OCI-LY3 (cell line): ENCODE measurements at regions not wholly inside any gene's neighbourhood (a gene's known extent, or its start where the extent isn't known, plus 50 kb on each side); places are given as distances from the start of the nearest gene placed in this dataset.
A peak's percentile ranks its signal among the peaks of the same experiment; 100 is the strongest.

Experiments
- H2AFZ ChIP-seq: fragments of 200-600, 300-600 bp; shearing (Covaris generic); 2 replicates; pipeline ENCODE4 v1.6.0; 2014; ENCODE audit warnings: antibody characterized with exemption, low read depth, low read length
- H3K27ac ChIP-seq: fragments of 200-600, 300-600 bp; sonication (generic); 2 replicates; pipeline ENCODE4 v1.5.1; 2014; ENCODE audit warnings: mild to moderate bottlenecking, low read length, moderate library complexity, mixed read lengths
- H3K27me3 ChIP-seq: fragments of 200-600, 300-600 bp; sonication (generic); 2 replicates; pipeline ENCODE4 v1.6.1; 2014; ENCODE audit warnings: low read depth, low read length, mixed read lengths
- H3K36me3 ChIP-seq: fragments of 200-600, 300-600 bp; sonication (generic); replicated peaks from 2 replicates; pipeline ENCODE3; 2014; ENCODE audit warnings: low read depth, low read length, mixed read lengths
- H3K4me1 ChIP-seq: fragments of 300-600, 200-600 bp; sonication (generic); 2 replicates; pipeline ENCODE4 v1.6.1; 2014; ENCODE audit warnings: low read length, mixed read lengths
- H3K4me2 ChIP-seq: fragments of 200-600, 300-600 bp; sonication (generic); 2 replicates; pipeline ENCODE4 v1.6.1; 2014; ENCODE audit warnings: low read length, mixed read lengths
- H3K4me3 ChIP-seq: fragments of 300-600, 200-600 bp; sonication (generic); 2 replicates; pipeline ENCODE4 v1.5.1; 2014; ENCODE audit warnings: antibody characterized with exemption, mild to moderate bottlenecking, low read length, moderate library complexity
- H3K79me2 ChIP-seq: fragments of 300-600, 200-600 bp; shearing (Covaris generic); 2 replicates; pipeline ENCODE4 v1.6.1; 2014; ENCODE audit warnings: mild to moderate bottlenecking, low read length, mixed read lengths
- H3K9ac ChIP-seq: fragments of 300-600, 200-600 bp; shearing (Covaris generic); 2 replicates; pipeline ENCODE4 v1.6.0; 2014; ENCODE audit warnings: mild to moderate bottlenecking, low read length, moderate library complexity
- H3K9me3 ChIP-seq: fragments of 200-600, 300-600 bp; shearing (Covaris generic); 2 replicates; pipeline ENCODE4 v1.6.1; 2014; ENCODE audit warnings: low read length, mixed read lengths; ENCODE audit not compliant: insufficient read depth
- H4K20me1 ChIP-seq: fragments of 200-600, 300-600 bp; sonication (generic); 2 replicates; pipeline ENCODE4 v1.6.1; 2016; ENCODE audit warnings: low read length, mixed read lengths; ENCODE audit not compliant: insufficient read depth
- CTCF ChIP-seq: fragments of 200-600, 300-600 bp; sonication (generic); IDR thresholded peaks from 2 replicates; pipeline ENCODE4 v1.5.1; 2014; ENCODE audit warnings: antibody characterized with exemption, low read length, low read depth
- EZH2phosphoT487 ChIP-seq: fragments of 200-600 bp; shearing (Covaris generic); IDR thresholded peaks from 2 replicates; pipeline ENCODE4 v1.6.1; 2018; ENCODE audit warnings: antibody characterized with exemption, mixed run types, low read depth

- Histone ChIP-seq H2AFZ (no peak overlapping the region), H3K27me3 (0 out of 2 replicates have a peak, but pooled peaks cover 4% of the 10 kb centered on the region), H3K9ac (no peak overlapping the region), H3K4me3 (no peak overlapping the region), H3K79me2 (no peaks in the 10 kb centered on the region), H3K36me3 (no peaks in the 10 kb centered on the region), H3K4me2 (no peak overlapping the region), H3K27ac (no peak overlapping the region), H3K4me1 (no peaks in the 10 kb centered on the region), H4K20me1 (no peaks in the 10 kb centered on the region), H3K9me3 (no peaks in the 10 kb centered on the region)
- TF ChIP-seq EZH2phosphoT487, result no peak
- no peak for TF ChIP-seq CTCF
Observed at GRCh38 chr2:66059332-66059731, 375.6 kb upstream of the MEIS1 start.

- H4K20me1 ChIP-seq, result no peaks in the 10 kb centered on the region
- H2AFZ ChIP-seq, result no peak overlapping the region
- H3K4me2 ChIP-seq, result 0 out of 2 replicates have a peak overlapping the region, but pooled peaks have one; percentile 6
- TF ChIP-seq EZH2phosphoT487, result no peak
- TF ChIP-seq CTCF, result no peak
- no peak overlapping the region for H3K9ac ChIP-seq
- H3K27ac ChIP-seq, result no peak overlapping the region
- H3K79me2 ChIP-seq, result no peaks in the 10 kb centered on the region
- no peaks in the 10 kb centered on the region for H3K4me1 ChIP-seq
- no peaks in the 10 kb centered on the region for H3K36me3 ChIP-seq
- 0 out of 2 replicates have a peak, but pooled peaks cover 4% of the 10 kb centered on the region for H3K27me3 ChIP-seq
- no peak overlapping the region for H3K4me3 ChIP-seq
- no peaks in the 10 kb centered on the region for H3K9me3 ChIP-seq
Observed at GRCh38 chr2:66058675-66059074, 376.2 kb upstream of the MEIS1 start.

- no peaks in the 10 kb centered on the region for H3K36me3 ChIP-seq
- no peak overlapping the region for H3K9ac ChIP-seq
- no peak overlapping the region for H3K4me2 ChIP-seq
- H3K9me3 ChIP-seq, result no peaks in the 10 kb centered on the region
- H3K27me3 ChIP-seq, result no peaks in the 10 kb centered on the region
- H3K79me2 ChIP-seq, result no peaks in the 10 kb centered on the region
- TF ChIP-seq EZH2phosphoT487 (no peak), CTCF (no peak)
- H2AFZ ChIP-seq, result no peak overlapping the region
- no peaks in the 10 kb centered on the region for H3K4me1 ChIP-seq
- H3K27ac ChIP-seq, result no peak overlapping the region
- H4K20me1 ChIP-seq, result no peaks in the 10 kb centered on the region
- H3K4me3 ChIP-seq, result no peak overlapping the region
Observed at GRCh38 chr2:66057844-66058243, 377.1 kb upstream of the MEIS1 start.

- no peak overlapping the region for H3K9ac ChIP-seq
Observed at GRCh38 chr2:66050392-66050791, 384.5 kb upstream of the MEIS1 start.

More at GRCh38 chr2:66050392-66050791, 384.5 kb upstream of the MEIS1 start:
- H3K4me1 ChIP-seq, result no peaks in the 10 kb centered on the region
- no peaks in the 10 kb centered on the region for H3K79me2 ChIP-seq
- H4K20me1 ChIP-seq, result no peaks in the 10 kb centered on the region
- no peak overlapping the region for H2AFZ ChIP-seq
- H3K9me3 ChIP-seq, result no peaks in the 10 kb centered on the region
- H3K4me3 ChIP-seq, result no peak overlapping the region
- no peak overlapping the region for H3K27ac ChIP-seq
- no peak overlapping the region for H3K4me2 ChIP-seq
- no peaks in the 10 kb centered on the region for H3K36me3 ChIP-seq
- TF ChIP-seq CTCF, result no peak
- TF ChIP-seq EZH2phosphoT487, result no peak
- no peaks in the 10 kb centered on the region for H3K27me3 ChIP-seq
